ENCODE measurements at regions not wholly inside any gene's neighbourhood (a gene's known extent, or its start where the extent isn't known, plus 50 kb on each side); places are given as distances from the start of the nearest gene placed in this dataset.
"Not testable (repeated sequence)": the region's sequence is repeated elsewhere in the genome, so short reads cannot be mapped to it uniquely, and the experiment has no call there.

- no peak for DNase-seq
Observed at GRCh38 chr22:49361164-49361563, 466.5 kb downstream of the BRD1 start.

DNA sequence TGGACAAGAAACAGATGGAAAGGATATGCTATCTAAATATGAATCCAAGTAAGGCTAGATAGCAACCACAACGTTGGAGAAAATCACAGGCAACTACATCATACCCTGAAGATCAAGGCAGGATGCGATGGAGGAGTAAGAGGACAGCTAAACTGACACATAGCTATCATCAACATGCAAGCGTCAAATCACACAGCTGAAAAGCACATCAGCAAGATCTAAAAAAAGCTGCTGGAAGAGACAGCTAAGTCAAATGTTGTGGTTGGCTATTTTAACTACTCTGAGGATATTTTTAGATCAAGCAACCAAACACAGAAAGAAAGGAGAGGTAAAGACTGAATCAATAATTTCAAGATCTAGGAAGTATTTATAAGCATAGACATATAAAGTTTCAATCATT lies 466.9 kb downstream of the BRD1 start:
- no peak for DNase-seq

GRCh38 chr22:49359076-49359475 lies 468.6 kb downstream of the BRD1 start:
- no peak for DNase-seq

- DNase-seq = no peak
Observed at GRCh38 chr22:49357661-49358440, 469.8 kb downstream of the BRD1 start.

DNA sequence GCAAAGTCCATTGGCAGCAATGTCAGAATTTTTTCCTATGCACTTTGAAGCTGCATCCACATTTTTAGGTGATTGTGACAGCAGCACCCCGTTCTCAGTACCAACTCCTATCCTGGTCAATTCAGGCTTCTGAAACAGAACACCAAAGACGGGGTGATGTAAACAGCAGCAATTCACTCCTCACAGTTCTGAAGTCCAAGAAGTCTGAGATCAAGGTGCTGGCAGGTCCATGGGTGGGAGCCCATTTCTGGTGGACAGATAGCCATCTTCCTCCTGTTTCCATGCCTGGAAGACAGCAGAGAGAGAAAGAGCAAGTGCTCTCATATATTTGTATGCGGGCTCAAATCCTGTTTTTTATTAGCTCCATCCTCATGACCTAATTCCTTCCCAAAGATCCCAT lies 471.2 kb downstream of the BRD1 start:
- no peak for DNase-seq

DNA sequence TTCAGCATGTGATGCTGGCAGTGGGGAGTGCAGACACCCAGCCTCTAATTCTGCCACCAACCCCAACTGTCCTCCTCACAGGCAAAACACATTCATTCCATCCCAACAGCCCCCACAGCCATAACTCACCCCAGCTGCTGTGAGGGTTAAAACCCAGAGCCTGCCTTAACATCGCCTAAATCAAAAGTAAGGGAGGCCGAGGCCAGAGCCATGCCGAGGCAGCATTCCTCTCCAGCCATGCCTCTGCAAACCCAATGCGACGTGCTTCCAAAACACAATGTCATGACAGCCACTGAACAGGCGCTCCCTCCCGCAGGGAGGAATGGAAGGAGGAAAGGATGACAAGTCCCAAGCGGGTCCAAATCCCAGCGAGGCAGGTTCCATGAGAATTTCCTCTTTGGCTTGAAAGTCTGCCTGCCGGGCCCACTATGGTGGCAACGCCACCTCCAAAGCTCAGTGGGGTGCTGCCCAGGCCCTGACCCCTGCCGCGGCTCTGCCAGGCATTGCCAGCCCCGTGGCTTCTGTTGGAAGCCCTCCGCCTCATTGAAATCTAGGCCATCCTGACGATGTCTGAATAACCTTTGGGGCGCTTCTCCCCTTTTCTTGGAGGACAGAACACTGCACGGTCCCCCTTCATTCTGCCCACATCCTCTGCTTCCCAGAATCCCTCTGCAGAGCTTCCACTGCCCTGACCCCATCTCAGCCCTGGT lies 472.3 kb downstream of the BRD1 start:
- no peak for DNase-seq

DNA sequence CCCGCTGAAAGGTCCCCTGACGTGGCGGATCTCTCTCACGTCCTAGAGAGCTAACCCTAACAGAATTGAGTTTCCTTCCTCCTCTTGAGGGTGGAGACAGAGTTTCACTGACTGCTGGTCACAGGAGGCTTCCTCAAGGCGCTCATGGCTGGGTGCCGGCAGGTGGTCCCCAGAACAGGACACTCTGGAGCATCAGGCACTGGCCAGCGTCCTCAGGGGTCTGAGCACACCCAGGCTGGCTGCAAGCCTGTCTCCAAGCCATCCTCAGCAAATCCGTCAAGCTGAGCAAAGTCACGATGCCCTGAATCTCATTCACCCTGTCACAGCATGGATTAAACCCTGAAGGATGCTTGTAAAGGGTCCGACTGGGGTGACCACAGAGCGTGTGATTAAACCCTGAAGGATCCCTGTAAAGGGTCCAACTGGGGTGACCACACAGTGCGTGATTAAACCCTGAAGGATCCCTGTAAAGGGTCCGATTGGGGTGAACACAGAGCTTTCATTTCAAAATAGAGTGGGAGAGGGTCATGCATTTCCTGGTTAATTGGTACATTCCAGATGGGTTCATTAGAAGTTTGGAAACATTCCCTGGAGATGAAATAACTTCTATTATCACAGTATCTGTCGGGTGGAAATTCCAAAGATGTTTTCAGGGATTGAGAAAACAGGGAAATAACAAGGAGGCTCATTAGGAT lies 473.0 kb downstream of the BRD1 start:
- DNase-seq = no peak

- no peak for DNase-seq
Observed at GRCh38 chr22:49353235-49353634, 474.4 kb downstream of the BRD1 start.

- no peak for DNase-seq
Observed at GRCh38 chr22:49352361-49353169, 475.1 kb downstream of the BRD1 start.

GRCh38 chr22:49351761-49352227 lies 475.9 kb downstream of the BRD1 start:
- DNase-seq = no peak

GRCh38 chr22:49350441-49351121 lies 477.1 kb downstream of the BRD1 start:
- no peak for DNase-seq

DNA sequence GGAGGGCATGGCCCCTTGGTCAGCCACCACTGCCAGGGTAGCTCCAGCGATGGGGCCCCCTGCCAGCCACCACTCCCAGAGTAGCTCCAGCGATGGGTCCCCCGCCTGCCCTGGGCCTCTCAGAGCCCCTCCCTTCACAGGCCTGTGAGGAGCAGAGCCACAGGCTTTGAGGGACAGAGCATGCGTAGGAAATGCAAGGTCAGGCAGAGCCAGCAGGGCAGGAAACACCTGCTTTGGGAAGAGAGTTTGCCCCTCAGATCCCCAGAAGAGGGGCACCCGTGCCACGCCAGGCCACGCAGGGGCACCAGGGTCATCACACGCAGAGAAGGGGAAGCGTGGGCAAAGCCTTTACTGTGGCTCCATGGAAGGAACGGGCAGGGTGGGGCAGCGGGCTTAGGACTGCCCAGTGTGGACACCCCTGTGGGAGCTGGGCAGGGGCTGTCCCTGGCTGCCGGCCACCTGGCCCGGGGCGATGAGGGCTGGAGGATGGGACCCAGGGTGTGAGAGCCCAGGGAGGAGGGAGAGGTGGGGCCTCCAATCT lies 477.8 kb downstream of the BRD1 start:
- DNase-seq = no peak

GRCh38 chr22:49349181-49349835 lies 478.4 kb downstream of the BRD1 start:
- DNase-seq = no peak

DNA sequence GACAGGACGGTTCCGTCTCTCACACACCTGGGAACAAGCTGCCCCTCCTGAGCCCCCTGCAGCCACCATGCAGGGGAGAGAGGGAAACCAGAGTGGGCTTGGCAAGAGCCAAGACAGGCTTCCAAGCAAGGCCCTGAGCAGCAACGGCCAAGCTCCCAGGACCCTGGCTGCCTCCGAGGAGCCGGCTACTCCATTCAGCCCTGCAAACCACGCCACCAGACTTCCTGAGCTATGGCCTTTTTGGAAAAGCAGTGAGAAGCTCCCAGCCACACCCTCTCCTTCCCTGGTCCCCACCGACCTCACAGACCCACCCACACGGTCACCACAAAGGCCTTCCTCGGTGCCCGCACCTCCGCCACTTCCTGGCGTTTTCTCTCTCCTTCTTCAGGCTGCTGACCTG lies 479.0 kb downstream of the BRD1 start:
- DNase-seq = no peak

- DNase-seq = no peak
Observed at GRCh38 chr22:49347376-49347775, 480.3 kb downstream of the BRD1 start.

DNA sequence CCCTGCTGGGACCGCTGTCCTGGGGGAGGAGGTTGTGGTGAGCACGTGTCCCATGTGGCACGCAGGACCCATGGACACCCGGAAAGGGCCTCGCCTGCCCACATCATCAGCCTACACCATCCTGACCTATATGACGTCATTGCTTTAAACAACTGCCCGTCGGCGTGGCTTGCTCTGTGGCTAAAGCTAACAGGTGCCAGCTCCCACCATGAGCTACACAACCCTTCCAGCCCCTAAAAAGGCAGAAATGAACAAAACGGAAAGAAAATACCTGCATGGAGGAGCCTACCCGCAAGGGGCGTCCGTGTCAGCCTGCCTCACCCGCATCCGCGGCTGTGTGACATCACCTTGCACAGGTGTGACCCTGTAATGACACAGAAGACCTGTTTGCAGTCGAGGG lies 481.8 kb downstream of the BRD1 start:
- DNase-seq = no peak

GRCh38 chr22:49344656-49345055 lies 483.0 kb downstream of the BRD1 start:
- no peak for DNase-seq

GRCh38 chr22:49344161-49344560 lies 483.5 kb downstream of the BRD1 start:
- DNase-seq = no peak

DNA sequence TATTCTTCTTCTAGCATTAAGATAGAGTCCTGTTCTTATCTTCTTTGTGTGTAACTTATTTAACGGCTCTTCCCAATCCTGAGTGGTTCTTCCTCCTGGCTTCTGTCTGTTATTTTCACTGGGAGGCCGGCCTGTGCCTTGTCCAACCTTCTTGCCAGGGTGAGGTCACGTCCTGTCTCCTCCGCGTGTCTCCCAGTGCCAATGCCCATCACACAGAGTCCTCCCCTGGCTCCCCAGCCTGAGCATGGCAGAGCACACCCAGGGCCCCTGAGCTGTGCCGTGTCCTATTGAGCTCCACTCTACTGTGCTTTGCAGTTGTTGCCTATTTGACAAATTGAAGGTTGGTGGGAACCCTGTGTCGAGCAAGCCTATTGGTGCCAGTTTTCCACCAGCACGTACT lies 487.3 kb downstream of the BRD1 start:
- no peak for DNase-seq

- DNase-seq = not testable (repeated sequence)
Observed at GRCh38 chr22:49336483-49336882, 491.2 kb downstream of the BRD1 start.

DNA sequence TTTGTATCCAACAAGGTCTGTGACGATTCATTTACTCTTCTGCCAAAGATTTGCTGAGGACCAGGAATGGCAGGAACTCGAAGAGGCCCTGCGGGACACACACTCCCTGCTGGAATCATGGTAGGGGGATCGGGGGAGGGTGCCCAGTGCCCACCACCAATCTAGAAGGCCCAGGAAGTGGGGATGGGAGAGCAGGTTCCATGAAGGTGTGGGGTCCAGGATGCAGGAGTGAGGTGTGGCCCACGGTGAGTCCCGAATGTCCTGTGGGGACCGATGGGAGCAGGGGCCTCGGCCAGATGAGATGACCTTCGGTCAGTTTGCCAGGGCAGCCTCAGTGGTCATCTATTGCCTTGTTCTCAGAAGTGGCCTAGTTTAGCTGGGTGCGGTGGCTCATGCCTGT lies 492.7 kb downstream of the BRD1 start:
- DNase-seq = no peak
